SH-SY5Y (cell line): ENCODE measurements at regions not wholly inside any gene's neighbourhood (a gene's known extent, or its start where the extent isn't known, plus 50 kb on each side); places are given as distances from the start of the nearest gene placed in this dataset.

ENCODE experiments used
- GATA2 ChIP-seq: IDR thresholded peaks from 2 replicates; pipeline ENCODE4 v1.6.1; 2011; ENCODE audit warnings: mild to moderate bottlenecking, low read depth, low read length
- GATA3 ChIP-seq: IDR thresholded peaks from 2 replicates; pipeline ENCODE4 v1.6.1; 2011; ENCODE audit warnings: low read depth, mild to moderate bottlenecking, low read length, moderate library complexity

GRCh38 chr6:139663996-139664395, 289.5 kb upstream of the CITED2 start:
- TF ChIP-seq GATA3 = no peak
- TF ChIP-seq GATA2 = no peak

DNA sequence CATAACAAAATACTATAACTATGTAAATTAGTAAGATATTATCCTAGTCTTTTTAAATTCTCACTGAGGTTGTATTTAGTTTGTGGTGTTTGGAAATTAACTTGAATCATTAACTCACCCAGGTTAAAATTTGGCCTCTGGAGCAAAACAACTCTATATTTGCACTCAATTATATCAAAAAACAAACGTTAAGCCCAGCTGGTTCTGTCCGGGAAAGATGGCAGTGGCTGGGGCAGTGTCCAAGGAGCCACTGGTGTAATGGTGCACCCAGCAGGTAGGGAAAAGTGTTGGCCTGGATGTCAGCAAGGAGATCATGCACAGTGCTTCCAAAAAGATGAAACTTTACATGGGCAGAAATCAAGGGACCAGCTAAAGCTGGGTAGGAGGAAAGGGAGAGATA, 285.3 kb upstream of the CITED2 start:
- TF ChIP-seq GATA2 (no peak), GATA3 (no peak)

DNA sequence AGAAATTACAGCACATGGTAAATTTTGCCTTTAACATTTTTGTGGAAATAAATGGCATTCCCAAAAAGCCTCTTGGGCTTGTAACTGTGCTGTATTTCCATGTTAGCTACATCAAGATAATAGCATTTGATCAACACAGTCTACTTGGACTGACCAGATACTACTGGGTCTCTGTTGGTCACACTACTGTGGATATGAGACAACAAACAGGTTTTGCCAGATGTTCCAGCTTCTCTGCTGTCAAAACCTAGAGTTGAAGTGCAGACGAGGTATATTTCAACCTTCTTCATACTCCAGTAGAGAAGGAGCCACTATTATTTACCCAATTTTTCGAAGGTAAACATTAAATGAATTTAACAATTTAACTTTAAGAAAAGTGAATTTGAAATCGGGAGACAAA, 284.7 kb upstream of the CITED2 start:
- TF ChIP-seq GATA2 (no peak), GATA3 (no peak)

GRCh38 chr6:139657119-139657518, 282.7 kb upstream of the CITED2 start:
- TF ChIP-seq GATA3 = no peak
- TF ChIP-seq GATA2 = no peak

DNA sequence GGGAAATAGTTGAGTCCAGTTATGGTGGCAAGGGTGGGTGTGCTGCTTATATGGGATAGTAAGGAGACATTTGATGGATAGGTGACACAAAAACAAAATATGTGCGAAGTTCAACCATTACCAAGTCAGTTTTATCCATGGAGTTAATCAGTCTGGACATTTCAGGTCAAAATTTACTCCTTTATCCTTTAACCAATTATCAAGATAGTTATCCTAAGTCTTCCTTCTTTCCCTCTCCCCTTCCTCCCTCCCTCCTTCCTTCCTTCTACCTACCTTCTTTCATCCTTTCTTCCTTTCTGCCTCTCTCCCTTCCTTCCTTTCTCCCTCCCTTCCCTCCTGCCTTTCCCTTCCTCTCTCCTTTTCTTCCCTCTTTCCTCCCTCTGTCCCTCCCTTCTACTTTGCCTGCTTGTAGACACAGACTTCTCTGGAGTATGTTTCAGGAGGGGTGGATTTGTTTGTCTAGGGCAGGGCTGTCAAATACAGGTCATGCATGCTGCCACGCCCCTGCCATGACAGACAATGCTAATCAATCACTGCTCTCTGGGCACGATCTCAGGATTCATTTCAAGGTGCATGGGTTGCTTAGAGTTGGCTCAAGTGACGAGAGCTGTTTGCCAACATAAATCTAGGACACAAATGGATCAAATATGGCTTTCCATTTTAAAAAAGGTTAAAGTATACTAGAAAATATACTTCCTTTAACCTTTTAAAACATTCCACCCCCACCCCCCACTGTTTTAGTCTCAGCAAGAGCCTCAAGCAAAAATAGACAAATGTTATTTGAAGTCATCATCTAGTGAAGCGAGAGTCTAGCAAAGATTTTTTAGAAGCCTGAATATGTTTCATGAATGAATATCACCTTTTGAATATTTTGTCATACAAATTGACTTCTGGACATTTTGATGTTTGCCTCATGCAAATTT, 281.6 kb upstream of the CITED2 start:
- TF ChIP-seq GATA3 = no peak
- TF ChIP-seq GATA2 = no peak

- TF ChIP-seq GATA2 (no peak), GATA3 (no peak)
These were observed 280.7 kb upstream of the CITED2 start for GRCh38 chr6:139654888-139655782.

- no peak for TF ChIP-seq GATA3
- TF ChIP-seq GATA2 = no peak
These were observed 279.9 kb upstream of the CITED2 start for GRCh38 chr6:139654309-139654708.

GRCh38 chr6:139653111-139653510, 278.7 kb upstream of the CITED2 start:
- no peak for TF ChIP-seq GATA3
- no peak for TF ChIP-seq GATA2

DNA sequence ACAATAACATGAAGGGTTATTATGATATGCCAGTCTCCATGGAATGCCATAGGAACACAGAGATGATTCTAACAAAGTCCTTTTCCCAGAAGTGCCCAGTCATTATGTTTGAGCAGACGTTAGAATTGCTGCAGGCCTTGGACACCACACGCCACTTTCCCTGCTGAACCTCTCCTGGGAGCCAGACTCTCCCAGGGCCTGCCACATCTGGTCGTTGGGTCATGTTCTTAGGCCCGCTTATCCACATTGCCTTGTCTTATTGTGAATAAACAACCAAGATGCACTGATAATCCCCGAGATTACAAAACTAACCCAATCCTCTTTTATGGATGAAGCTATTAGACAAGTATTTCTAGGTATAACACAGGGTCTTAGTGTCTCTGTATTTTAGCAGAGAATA, 276.5 kb upstream of the CITED2 start:
- TF ChIP-seq GATA2 (no peak), GATA3 (no peak)

DNA sequence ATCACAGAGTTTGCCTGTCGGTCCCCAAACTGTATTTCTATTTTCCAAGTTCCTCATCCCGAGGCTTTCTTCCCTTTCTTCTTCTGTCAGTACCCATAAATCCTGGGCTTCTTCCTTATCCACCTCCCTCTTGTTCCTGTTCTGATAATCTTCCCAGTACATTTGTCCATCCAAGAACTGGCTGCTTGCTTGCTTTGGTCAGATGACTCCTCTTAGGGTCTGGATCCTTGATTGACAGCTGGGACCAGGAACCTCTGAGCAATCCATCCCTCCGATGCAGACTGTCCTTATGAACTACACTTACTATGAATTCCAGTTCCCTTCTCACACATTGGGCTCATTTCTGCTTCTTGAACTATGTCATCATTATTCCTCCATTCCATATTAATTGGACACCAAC, 275.3 kb upstream of the CITED2 start:
- no peak for TF ChIP-seq GATA2
- TF ChIP-seq GATA3 = no peak

- no peak for TF ChIP-seq GATA2
- TF ChIP-seq GATA3 = no peak
These were observed 274.7 kb upstream of the CITED2 start for GRCh38 chr6:139649128-139649527.

DNA sequence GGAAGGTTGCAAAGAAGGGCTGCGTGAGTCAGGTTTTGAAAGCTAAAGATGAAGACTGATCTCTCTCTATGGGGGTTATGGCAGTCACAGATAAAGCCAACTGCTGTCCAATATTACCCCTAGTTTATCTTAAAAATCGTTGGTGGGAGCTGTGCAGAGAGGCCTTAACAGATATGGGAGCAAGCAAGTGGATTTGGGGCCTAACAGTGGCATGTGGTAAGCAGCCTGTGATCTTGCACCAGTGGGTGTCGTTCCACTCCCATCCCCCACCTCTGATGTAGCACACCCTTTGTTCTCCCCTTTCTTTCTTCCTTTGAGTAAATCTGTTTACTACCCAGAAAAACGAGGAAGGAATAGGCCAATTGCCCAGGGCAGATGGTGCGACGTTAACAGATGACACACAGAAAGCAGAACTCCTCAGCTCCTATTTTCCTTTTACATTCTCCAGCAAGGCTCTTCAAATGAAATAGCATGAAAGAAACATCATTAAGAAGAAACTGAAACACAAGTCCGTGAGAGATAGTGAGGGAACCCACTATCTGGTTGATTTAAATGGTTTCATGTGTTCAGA, 274.1 kb upstream of the CITED2 start:
- no peak for TF ChIP-seq GATA2
- TF ChIP-seq GATA3 = no peak

DNA sequence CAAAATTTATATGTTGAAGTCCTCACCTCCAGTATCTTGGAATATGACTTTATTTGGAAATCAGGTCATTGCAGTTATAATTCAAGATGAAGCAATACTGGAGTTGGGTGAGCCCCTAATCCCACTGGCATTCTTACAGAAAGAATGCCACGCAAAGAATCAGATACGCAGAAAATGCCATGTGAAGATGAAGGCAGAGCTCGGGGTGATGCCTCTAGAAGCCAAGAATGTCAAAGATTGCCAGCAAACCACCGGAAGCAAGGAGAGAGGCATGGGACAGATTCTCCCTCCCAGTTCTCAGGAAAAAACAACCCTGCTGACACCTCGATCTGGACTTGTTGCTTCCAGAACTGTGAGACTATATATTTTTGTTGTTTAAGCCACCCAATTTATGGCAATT, 273.4 kb upstream of the CITED2 start:
- TF ChIP-seq GATA2 (no peak), GATA3 (no peak)

DNA sequence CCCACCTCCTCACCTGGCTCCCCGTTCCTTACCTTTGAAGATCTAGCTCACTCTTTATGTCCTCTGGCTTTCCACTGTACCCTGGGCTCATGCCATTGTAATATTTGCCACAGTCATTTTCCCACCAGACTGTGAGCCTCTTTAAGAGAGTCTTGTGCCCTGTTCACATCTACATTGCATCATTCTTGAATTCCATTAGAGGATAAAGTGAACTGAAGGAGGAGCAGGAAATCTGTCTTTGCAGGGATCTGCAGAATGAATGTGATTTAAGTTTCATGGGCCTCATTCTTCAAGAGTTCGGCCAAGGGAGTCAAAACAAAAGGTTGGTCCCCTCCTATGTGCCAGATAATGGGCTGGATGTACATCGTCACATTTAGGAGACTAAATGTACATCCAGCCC, 272.6 kb upstream of the CITED2 start:
- TF ChIP-seq GATA3 = no peak
- no peak for TF ChIP-seq GATA2
